Renal cortical epithelial cell (primary cell): ENCODE measurements at regions not wholly inside any gene's neighbourhood (a gene's known extent, or its start where the extent isn't known, plus 50 kb on each side); places are given as distances from the start of the nearest gene placed in this dataset.

Experiments used
- DNase-seq: peaks from one replicate; pipeline ENCODE4 v3.0.0-alpha.2; 2011; ENCODE audit warnings: low read depth

GRCh38 chr7:10888861-10889260, 84.8 kb upstream of the PHF14 start:
- DNase-seq: no peak

GRCh38 chr7:10889266-10889898, 84.3 kb upstream of the PHF14 start:
- peak; percentile 50 for DNase-seq

- no peak for DNase-seq
Observed at GRCh38 chr7:10908600-10908999, 65.1 kb upstream of the PHF14 start.

GRCh38 chr7:10910447-10910846, 63.2 kb upstream of the PHF14 start:
- no peak for DNase-seq

- no peak for DNase-seq
Observed at GRCh38 chr7:10912077-10912476, 61.6 kb upstream of the PHF14 start.

GRCh38 chr7:10913457-10913856, 60.2 kb upstream of the PHF14 start:
- peak; percentile 2 for DNase-seq

GRCh38 chr7:10918093-10918590, 55.5 kb upstream of the PHF14 start:
- DNase-seq: no peak

GRCh38 chr7:10919923-10920322, 53.7 kb upstream of the PHF14 start:
- no peak for DNase-seq
